Cardiac muscle cell (in vitro differentiated cells and primary cell): ENCODE measurements at regions not wholly inside any gene's neighbourhood (a gene's known extent, or its start where the extent isn't known, plus 50 kb on each side); places are given as distances from the start of the nearest gene placed in this dataset.
A peak's percentile ranks its signal among the peaks of the same experiment; 100 is the strongest.

Experiments used
- DNase-seq, 2 donors: peaks; one replicate each; pipeline versions ENCODE4 v3.0.0 to v3.0.0-alpha.2; 2010 to 2017; ENCODE audit warnings: low read depth in 1 of 2, low spot score in 1 of 2
- H3K27ac ChIP-seq: fragments of 200-600 bp; sonication (generic); 2 replicates; pipeline ENCODE4 v1.5.1; 2016
- H3K27me3 ChIP-seq: fragments of 200-600 bp; sonication (generic); 2 replicates; pipeline ENCODE4 v1.6.0; 2016; ENCODE audit warnings: control low read depth
- H3K36me3 ChIP-seq: fragments of 200-600 bp; sonication (generic); 2 replicates; pipeline ENCODE4 v1.5.1; 2016; ENCODE audit warnings: control low read depth
- H3K4me1 ChIP-seq: fragments of 200-600 bp; sonication (generic); 2 replicates; pipeline ENCODE4 v1.8.1; 2017; ENCODE audit warnings: low read depth, mild to moderate bottlenecking, mixed run types
- H3K4me3 ChIP-seq: fragments of 200-600 bp; sonication (generic); 2 replicates; pipeline ENCODE4 v1.5.1; 2016; ENCODE audit warnings: mild to moderate bottlenecking
- H3K9me3 ChIP-seq: fragments of 200-600 bp; sonication (generic); 2 replicates; pipeline ENCODE4 v1.5.1; 2017; ENCODE audit warnings: low read depth, mild to moderate bottlenecking, control low read depth
- CTCF ChIP-seq: IDR thresholded peaks from 2 replicates; pipeline ENCODE4 v1.5.1; 2012; ENCODE audit warnings: low read depth, mild to moderate bottlenecking, low read length

- Histone ChIP-seq H3K27ac (no peak overlapping the region), H3K4me1 (peaks cover 23% of the 10 kb centered on the region), H3K36me3 (no peaks in the 10 kb centered on the region), H3K27me3 (no peaks in the 10 kb centered on the region), H3K9me3 (no peaks in the 10 kb centered on the region), H3K4me3 (no peak overlapping the region)
- no peak for TF ChIP-seq CTCF
- DNase-seq: no peak
These were observed 67.0 kb upstream of the TPM1 start for GRCh38 chr15:62975515-62975914.

- H3K27me3 ChIP-seq: no peaks in the 10 kb centered on the region
- no peaks in the 10 kb centered on the region for H3K36me3 ChIP-seq
- H3K9me3 ChIP-seq: no peaks in the 10 kb centered on the region
- H3K4me3 ChIP-seq: no peak overlapping the region
- TF ChIP-seq CTCF: no peak
- no peak for DNase-seq
- H3K4me1 ChIP-seq: peaks cover 23% of the 10 kb centered on the region
- H3K27ac ChIP-seq: peak overlapping the region; percentile 59
These were observed 66.2 kb upstream of the TPM1 start for GRCh38 chr15:62976301-62976881.

GRCh38 chr15:62977952-62978811 lies 64.4 kb upstream of the TPM1 start:
- TF ChIP-seq CTCF: no peak
- peaks cover 23% of the 10 kb centered on the region for H3K4me1 ChIP-seq
- no peaks in the 10 kb centered on the region for H3K9me3 ChIP-seq
- H3K4me3 ChIP-seq: no peak overlapping the region
- peak in 1 of 2 donors; percentile 57 for DNase-seq
- no peaks in the 10 kb centered on the region for H3K27me3 ChIP-seq
- H3K36me3 ChIP-seq: no peaks in the 10 kb centered on the region
- no peak overlapping the region for H3K27ac ChIP-seq

- no peak for DNase-seq
- no peak overlapping the region for H3K4me3 ChIP-seq
- H3K27me3 ChIP-seq: no peaks in the 10 kb centered on the region
- H3K36me3 ChIP-seq: no peaks in the 10 kb centered on the region
- no peak for TF ChIP-seq CTCF
- H3K4me1 ChIP-seq: peaks cover 23% of the 10 kb centered on the region
- no peaks in the 10 kb centered on the region for H3K9me3 ChIP-seq
- no peak overlapping the region for H3K27ac ChIP-seq
These were observed 63.3 kb upstream of the TPM1 start for GRCh38 chr15:62979252-62979651.

GRCh38 chr15:62981071-62981470 lies 61.5 kb upstream of the TPM1 start:
- no peak overlapping the region for H3K27ac ChIP-seq
- H3K9me3 ChIP-seq: no peaks in the 10 kb centered on the region
- no peak for TF ChIP-seq CTCF
- DNase-seq: no peak
- peaks cover 23% of the 10 kb centered on the region for H3K4me1 ChIP-seq
- H3K27me3 ChIP-seq: no peaks in the 10 kb centered on the region
- no peaks in the 10 kb centered on the region for H3K36me3 ChIP-seq
- H3K4me3 ChIP-seq: no peak overlapping the region
